Loucy (cell line): ENCODE measurements at regions not wholly inside any gene's neighbourhood (a gene's known extent, or its start where the extent isn't known, plus 50 kb on each side); places are given as distances from the start of the nearest gene placed in this dataset.

Experiments
- H2AFZ ChIP-seq: fragments of 200-600 bp; sonication (generic); 2 replicates; pipeline ENCODE4 v1.6.0; 2016; ENCODE audit warnings: antibody characterized with exemption, mild to moderate bottlenecking, low read length, moderate library complexity
- H3F3A ChIP-seq: fragments of 200-600 bp; 2 replicates; pipeline ENCODE4 v1.6.0; 2016; ENCODE audit warnings: antibody characterized with exemption, low read depth, mild to moderate bottlenecking
- H3K27me3 ChIP-seq: fragments of 200-600 bp; sonication (generic); 2 replicates; pipeline ENCODE4 v1.6.1; 2014; ENCODE audit warnings: low read length, mild to moderate bottlenecking; ENCODE audit not compliant: insufficient read depth, poor library complexity, severe bottlenecking
- H3K36me3 ChIP-seq: fragments of 200-600 bp; sonication (generic); 2 replicates; pipeline ENCODE4 v1.6.1; 2016; ENCODE audit warnings: low read length; ENCODE audit not compliant: insufficient read depth
- H3K4me1 ChIP-seq: fragments of 200-600 bp; sonication (generic); 2 replicates; pipeline ENCODE4 v1.5.1; 2014; ENCODE audit warnings: low read length, mild to moderate bottlenecking; ENCODE audit not compliant: insufficient read depth, poor library complexity, severe bottlenecking
- H3K4me2 ChIP-seq: fragments of 200-600 bp; sonication (generic); 2 replicates; pipeline ENCODE4 v1.6.0; 2014; ENCODE audit warnings: antibody characterized with exemption, low read length, low read depth, mild to moderate bottlenecking; ENCODE audit not compliant: poor library complexity, severe bottlenecking
- H3K4me3 ChIP-seq: fragments of 200-600 bp; sonication (generic); 2 replicates; pipeline ENCODE4 v1.5.1; 2014; ENCODE audit warnings: low read length, mild to moderate bottlenecking, mixed read lengths; ENCODE audit not compliant: poor library complexity, severe bottlenecking
- H3K79me2 ChIP-seq: fragments of 200-600 bp; sonication (generic); 2 replicates; pipeline ENCODE4 v1.6.1; 2014; ENCODE audit warnings: low read length; ENCODE audit not compliant: insufficient read depth
- H3K9ac ChIP-seq: fragments of 200-600 bp; sonication (generic); 2 replicates; pipeline ENCODE4 v1.6.0; 2014; ENCODE audit warnings: mild to moderate bottlenecking, low read depth, low read length, moderate library complexity; ENCODE audit not compliant: poor library complexity, severe bottlenecking
- H3K9me2 ChIP-seq: fragments of 200-600 bp; sonication (generic); replicated peaks from 2 replicates; pipeline ENCODE4 v1.6.1; 2016; ENCODE audit warnings: low read depth, low read length, mixed read lengths
- H3K9me3 ChIP-seq: fragments of 200-600 bp; sonication (generic); 2 replicates; pipeline ENCODE4 v1.6.1; 2014; ENCODE audit warnings: mild to moderate bottlenecking, antibody characterized with exemption, low read length, low read depth; ENCODE audit not compliant: insufficient read depth
- H4K20me1 ChIP-seq: fragments of 200-600 bp; sonication (generic); 2 replicates; pipeline ENCODE4 v1.6.0; 2014; ENCODE audit warnings: antibody characterized with exemption, low read length, mild to moderate bottlenecking; ENCODE audit not compliant: insufficient read depth, poor library complexity, severe bottlenecking
- EZH2phosphoT487 ChIP-seq: fragments of 200-600 bp; IDR thresholded peaks from 2 replicates; pipeline ENCODE4 v1.6.1; 2018; ENCODE audit warnings: antibody characterized with exemption, mild to moderate bottlenecking, moderate library complexity, borderline replicate concordance
- TF ChIP-seq, protein P1 (sequence below): fragments of 200-600 bp; sonication (generic); conservative IDR thresholded peaks from 2 replicates; pipeline ENCODE4 v1.5.1; 2014; ENCODE audit warnings: mild to moderate bottlenecking, antibody characterized with exemption, low read length

- Histone ChIP-seq H3F3A (no peaks in the 10 kb centered on the region), H3K36me3 (no peaks in the 10 kb centered on the region), H3K9me3 (no peaks in the 10 kb centered on the region), H3K79me2 (no peaks in the 10 kb centered on the region), H3K27me3 (no peaks in the 10 kb centered on the region), H3K9me2 (no peaks in the 10 kb centered on the region), H3K4me2 (no peak overlapping the region), H3K4me3 (no peak overlapping the region), H3K4me1 (peaks cover 33% of the 10 kb centered on the region), H4K20me1 (no peaks in the 10 kb centered on the region), H2AFZ (no peak overlapping the region), H3K9ac (no peak overlapping the region)
- TF ChIP-seq EZH2phosphoT487: no peak
- TF ChIP-seq, protein P1, sequence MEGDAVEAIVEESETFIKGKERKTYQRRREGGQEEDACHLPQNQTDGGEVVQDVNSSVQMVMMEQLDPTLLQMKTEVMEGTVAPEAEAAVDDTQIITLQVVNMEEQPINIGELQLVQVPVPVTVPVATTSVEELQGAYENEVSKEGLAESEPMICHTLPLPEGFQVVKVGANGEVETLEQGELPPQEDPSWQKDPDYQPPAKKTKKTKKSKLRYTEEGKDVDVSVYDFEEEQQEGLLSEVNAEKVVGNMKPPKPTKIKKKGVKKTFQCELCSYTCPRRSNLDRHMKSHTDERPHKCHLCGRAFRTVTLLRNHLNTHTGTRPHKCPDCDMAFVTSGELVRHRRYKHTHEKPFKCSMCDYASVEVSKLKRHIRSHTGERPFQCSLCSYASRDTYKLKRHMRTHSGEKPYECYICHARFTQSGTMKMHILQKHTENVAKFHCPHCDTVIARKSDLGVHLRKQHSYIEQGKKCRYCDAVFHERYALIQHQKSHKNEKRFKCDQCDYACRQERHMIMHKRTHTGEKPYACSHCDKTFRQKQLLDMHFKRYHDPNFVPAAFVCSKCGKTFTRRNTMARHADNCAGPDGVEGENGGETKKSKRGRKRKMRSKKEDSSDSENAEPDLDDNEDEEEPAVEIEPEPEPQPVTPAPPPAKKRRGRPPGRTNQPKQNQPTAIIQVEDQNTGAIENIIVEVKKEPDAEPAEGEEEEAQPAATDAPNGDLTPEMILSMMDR: no peak
These were observed 638.4 kb downstream of the FLRT2 start for GRCh38 chr14:86168371-86168770.

- H3K36me3 ChIP-seq: no peaks in the 10 kb centered on the region
- no peaks in the 10 kb centered on the region for H3F3A ChIP-seq
- peak overlapping the region; percentile 68 for H3K9ac ChIP-seq
- H3K9me2 ChIP-seq: no peaks in the 10 kb centered on the region
- H3K9me3 ChIP-seq: no peaks in the 10 kb centered on the region
- H3K4me2 ChIP-seq: peak overlapping the region; percentile 64
- no peaks in the 10 kb centered on the region for H3K27me3 ChIP-seq
- peak overlapping the region; percentile 72 for H2AFZ ChIP-seq
- H4K20me1 ChIP-seq: no peaks in the 10 kb centered on the region
- no peak for TF ChIP-seq EZH2phosphoT487
- TF ChIP-seq, protein P1: peak; percentile 31; the same call in 1 of the 2 replicates
- H3K4me3 ChIP-seq: peak overlapping the region; percentile 36
- H3K79me2 ChIP-seq: no peaks in the 10 kb centered on the region
- H3K4me1 ChIP-seq: peaks cover 33% of the 10 kb centered on the region
These were observed 636.6 kb downstream of the FLRT2 start for GRCh38 chr14:86166541-86166940.

DNA sequence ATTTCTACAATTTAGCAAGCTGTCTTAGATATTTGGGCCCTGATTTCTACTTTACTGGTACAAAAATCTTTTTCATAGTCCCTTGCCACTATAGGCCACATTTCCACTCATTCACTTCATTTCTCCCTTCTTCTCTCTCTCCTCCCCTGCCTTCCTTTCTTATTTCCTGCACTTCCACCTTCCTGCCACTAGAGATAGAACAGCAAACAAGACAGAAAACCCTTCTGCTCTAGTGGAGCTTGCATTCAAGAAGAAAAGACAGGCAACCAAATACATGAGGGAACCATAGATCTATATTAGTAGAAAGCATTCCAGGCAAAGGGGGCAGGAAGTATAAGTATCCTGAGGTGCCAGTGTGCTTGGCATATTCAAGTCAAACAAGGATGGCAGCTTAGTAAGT lies 623.5 kb downstream of the FLRT2 start:
- H4K20me1 ChIP-seq: no peaks in the 10 kb centered on the region
- no peaks in the 10 kb centered on the region for H3K27me3 ChIP-seq
- H3K4me1 ChIP-seq: no peaks in the 10 kb centered on the region
- H3K9me2 ChIP-seq: no peaks in the 10 kb centered on the region
- no peak overlapping the region for H3K4me3 ChIP-seq
- TF ChIP-seq, protein P1: peak; percentile 68
- no peak for TF ChIP-seq EZH2phosphoT487
- H3F3A ChIP-seq: no peaks in the 10 kb centered on the region
- H3K9me3 ChIP-seq: no peaks in the 10 kb centered on the region
- no peak overlapping the region for H3K4me2 ChIP-seq
- H2AFZ ChIP-seq: no peak overlapping the region
- H3K9ac ChIP-seq: no peak overlapping the region
- H3K36me3 ChIP-seq: no peaks in the 10 kb centered on the region
- no peaks in the 10 kb centered on the region for H3K79me2 ChIP-seq
